Limb (tissue), 2 donors: ENCODE measurements at regions not wholly inside any gene's neighbourhood (a gene's known extent, or its start where the extent isn't known, plus 50 kb on each side); places are given as distances from the start of the nearest gene placed in this dataset.
"Not testable (repeated sequence)": the region's sequence is repeated elsewhere in the genome, so short reads cannot be mapped to it uniquely, and the experiment has no call there.

Experiments used
- DNase-seq, 2 donors: peaks; one replicate each; pipeline ENCODE4 v3.0.0-alpha.2; 2016; ENCODE audit errors: extremely low spot score in 2 of 2

DNA sequence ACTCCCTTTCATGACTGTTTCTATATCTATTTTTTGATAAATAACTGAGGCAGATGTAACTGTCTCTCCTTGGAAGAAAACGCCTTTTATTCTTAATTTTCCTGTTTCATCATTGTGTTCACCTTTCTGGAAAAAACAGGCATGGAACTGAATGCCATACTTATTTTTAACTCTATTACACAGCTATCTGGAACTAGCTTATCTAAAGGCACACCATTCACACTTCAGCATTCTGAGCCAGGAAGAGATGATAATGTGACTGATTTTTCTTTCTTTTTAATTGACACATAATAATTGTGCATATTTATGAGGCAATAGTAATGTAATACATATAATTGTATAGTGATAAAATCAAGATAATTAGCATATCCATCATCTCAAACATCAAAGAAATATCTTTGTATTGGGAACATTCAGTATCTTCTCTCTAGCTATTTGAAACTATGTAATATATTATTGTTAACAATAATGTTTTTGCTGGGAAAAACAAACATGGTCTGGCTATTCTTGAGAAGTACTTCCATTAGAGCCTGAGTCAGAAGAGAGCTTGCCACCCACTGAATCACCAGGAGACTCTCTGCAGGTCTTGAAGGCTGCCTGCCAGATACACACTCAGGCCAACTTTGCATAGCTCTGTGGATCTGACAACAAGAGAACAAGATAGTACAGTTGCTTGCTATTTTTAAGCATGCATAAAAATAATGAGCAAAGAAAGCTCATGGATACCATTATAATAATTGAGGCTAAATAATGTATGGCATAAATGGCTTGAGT is 501.0 kb upstream of the EDIL3 start:
- no peak for DNase-seq

- DNase-seq: no peak
Observed at GRCh38 chr5:84881737-84882136, 497.1 kb upstream of the EDIL3 start.

GRCh38 chr5:84874196-84874595 is 489.5 kb upstream of the EDIL3 start:
- no peak for DNase-seq

- DNase-seq: no peak
Observed at GRCh38 chr5:84872768-84873167, 488.1 kb upstream of the EDIL3 start.

- no peak for DNase-seq
Observed at GRCh38 chr5:84870369-84870768, 485.7 kb upstream of the EDIL3 start.

- no peak for DNase-seq
Observed at GRCh38 chr5:84869675-84870074, 485.0 kb upstream of the EDIL3 start.

- DNase-seq: not testable (repeated sequence)
Observed at GRCh38 chr5:84863936-84864335, 479.3 kb upstream of the EDIL3 start.

DNA sequence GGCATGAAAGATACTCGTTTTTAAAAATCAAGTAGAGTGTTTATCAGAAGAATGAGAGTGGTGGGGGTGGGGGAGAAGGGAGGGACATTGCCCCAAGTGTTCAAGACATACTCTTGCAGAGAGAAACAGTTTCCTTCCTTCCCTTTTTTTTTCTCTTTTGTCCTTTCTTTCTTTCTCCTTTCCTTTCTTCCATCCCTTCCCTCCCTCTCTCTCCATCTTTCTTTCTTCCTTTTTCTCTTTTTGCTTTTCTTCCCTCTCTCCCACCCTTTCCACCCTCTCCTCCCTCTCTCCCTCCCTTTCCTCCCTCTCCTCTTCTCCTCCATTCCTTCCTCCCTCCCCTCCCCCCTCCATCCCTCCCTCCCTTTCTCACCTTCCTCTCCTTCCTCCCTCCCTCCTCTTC is 478.3 kb upstream of the EDIL3 start:
- DNase-seq: no peak

GRCh38 chr5:84862132-84862531 is 477.5 kb upstream of the EDIL3 start:
- no peak for DNase-seq

DNA sequence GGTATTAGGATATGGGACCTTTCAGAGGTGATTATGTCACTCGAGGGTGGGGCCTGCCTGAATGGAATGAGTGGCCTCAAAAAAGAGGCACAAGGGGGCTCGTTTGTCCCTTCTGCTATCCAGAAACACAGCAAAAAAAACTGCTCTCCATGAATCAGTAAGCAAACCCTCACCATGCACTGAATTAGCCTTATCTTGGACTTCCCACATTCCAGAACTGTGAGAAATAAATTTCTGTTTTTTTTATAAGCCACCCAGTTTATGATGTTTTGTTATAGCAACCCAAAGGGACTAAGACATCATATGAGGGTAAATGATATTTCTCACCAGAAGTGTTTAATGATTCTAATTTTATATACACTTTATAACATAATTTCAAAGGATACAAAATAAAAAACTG is 476.6 kb upstream of the EDIL3 start:
- DNase-seq: no peak

GRCh38 chr5:84859056-84859455 is 474.4 kb upstream of the EDIL3 start:
- DNase-seq: no peak

DNA sequence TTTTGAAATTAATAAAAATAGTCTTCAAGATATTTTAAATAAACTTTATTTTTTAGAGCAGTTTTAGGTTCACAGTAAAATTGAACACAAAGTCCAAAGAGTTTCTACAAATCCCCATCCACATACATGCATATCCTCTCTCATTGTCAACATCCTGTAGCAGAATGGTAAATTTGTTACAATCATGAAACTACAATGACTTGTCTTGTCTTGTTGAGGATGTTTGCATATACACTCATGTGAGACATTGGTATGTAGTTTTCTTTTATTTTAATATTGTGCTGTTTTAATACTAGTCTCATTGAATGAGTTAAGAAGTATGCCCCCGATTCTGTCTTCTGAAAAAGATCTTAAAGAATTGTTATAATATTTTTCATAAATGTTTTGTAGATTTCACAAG is 447.0 kb upstream of the EDIL3 start:
- DNase-seq: no peak

- no peak for DNase-seq
Observed at GRCh38 chr5:84830265-84830664, 445.6 kb upstream of the EDIL3 start.

DNA sequence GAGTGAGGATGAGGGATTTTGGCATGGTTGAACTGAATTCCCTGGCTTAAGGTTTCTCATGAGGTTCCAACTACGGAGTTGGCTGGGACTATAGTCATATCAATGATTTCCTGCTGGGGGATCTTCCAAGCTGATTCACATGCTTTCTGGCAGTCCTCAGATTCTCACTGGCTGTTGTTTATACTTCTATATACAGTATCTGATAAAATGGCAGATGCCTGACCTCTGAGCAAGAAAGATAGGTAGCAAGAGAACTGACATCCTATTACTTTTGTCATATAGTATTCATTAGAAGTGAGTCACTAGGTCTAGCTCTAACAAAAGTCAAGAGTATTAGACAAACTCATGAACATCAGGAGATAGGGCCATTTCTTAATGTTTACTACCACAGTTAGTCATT is 440.9 kb upstream of the EDIL3 start:
- no peak for DNase-seq

DNA sequence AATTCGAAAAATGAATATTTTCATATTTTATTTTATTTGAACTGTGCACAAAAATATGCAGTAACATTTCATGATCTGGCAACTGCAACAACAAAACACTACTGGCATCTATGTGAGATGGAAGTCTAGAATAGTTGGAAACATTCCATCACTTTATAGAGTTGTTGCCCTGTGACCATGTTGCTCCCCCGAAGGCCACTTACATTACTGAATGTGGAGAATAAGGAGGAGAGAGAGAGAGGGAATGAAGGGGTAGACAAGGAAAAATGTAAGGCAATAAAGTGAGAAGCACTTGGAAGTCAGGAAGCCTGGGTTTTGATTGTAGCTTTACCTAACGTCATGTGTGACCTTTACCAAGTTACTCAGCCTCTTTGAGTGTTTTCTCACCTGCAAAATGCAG is 437.2 kb upstream of the EDIL3 start:
- no peak for DNase-seq

- no peak for DNase-seq
Observed at GRCh38 chr5:84817953-84818352, 433.3 kb upstream of the EDIL3 start.

GRCh38 chr5:84816746-84817547 is 432.3 kb upstream of the EDIL3 start:
- no peak for DNase-seq

GRCh38 chr5:84816160-84816559 is 431.5 kb upstream of the EDIL3 start:
- no peak for DNase-seq

DNA sequence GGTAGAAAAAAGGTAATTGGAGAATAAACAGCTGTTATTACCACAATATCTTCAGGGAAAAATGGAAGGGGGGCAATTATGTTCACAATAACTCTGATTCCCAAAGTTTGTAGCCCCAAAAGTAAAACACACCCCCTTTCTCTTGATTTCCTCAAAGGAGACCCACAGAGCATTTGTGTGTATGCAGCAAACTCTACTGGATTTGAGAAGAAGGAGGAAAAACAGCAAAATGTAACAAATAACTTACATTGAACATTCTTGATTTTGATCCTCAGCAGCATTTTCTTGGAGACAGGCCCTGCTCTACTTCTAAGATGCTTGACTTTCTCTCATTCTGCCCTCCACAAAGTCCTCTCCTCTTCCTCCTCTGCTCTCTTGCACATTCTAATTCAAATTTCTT is 420.8 kb upstream of the EDIL3 start:
- no peak for DNase-seq

DNA sequence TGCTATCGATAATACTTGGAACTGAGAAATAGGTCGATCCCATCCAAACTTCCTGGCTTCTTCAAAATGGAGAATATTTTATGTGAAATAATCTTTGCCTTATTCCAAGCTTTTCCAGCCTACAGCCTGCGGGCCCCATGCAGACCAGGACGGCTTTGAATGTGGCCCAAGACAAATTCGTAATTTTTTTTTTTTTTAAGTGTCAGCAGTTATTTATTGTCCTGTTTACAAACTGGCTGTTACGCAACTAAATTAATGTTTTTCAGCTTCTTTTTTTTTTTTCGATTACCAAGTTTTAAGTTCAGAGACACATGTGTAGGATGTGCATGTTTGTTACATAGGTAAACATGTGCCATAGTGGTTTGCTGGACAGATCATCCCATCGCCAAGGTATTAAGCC is 411.7 kb upstream of the EDIL3 start:
- DNase-seq: no peak

DNA sequence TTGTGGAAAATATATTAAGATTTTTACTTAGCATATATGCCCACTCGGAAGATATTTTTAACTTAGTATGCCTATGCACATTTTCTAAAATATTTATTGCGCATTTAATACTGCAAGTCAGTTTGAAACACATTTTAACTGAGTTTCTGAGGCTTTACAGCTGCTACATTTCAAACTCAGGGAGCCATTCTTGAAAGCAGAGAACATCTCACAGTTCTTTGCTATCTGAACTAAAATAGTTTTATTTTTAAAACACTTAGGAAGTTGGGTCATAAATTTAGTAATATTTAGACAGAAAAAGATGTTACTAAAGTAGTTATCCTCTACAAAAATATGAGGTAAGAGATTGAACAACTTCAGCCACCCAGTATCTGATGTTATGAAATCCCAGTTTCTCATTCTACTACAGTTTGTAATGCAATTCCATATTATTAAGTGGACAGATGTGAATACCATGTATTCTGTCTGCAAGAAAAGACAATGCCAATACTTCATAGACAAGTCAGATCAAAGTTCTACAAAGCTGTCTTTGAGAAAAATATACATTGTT is 409.9 kb upstream of the EDIL3 start:
- no peak for DNase-seq

GRCh38 chr5:84791730-84792129 is 407.1 kb upstream of the EDIL3 start:
- no peak for DNase-seq

GRCh38 chr5:84791138-84791537 is 406.5 kb upstream of the EDIL3 start:
- DNase-seq: no peak
